A673 (cell line): ENCODE measurements at regions not wholly inside any gene's neighbourhood (a gene's known extent, or its start where the extent isn't known, plus 50 kb on each side); places are given as distances from the start of the nearest gene placed in this dataset.
A peak's percentile ranks its signal among the peaks of the same experiment; 100 is the strongest.

Source experiments
- BruUV-seq: library from RNA; stranded (reverse); fragments of 400-500 nt; replicated peaks from 2 replicates; lab custom pipeline; 2021; lab: Mats Ljungman, UMichigan
- CTCF ChIA-PET: fragments of 300-600 bp; sonication (Branson Sonifier 250); formaldehyde crosslinking; loops from one replicate; lab custom pipeline; 2022; ENCODE audit warnings: antibody characterized with exemption; lab: Charles Lee
- POLR2A ChIA-PET: fragments of 300-600 bp; sonication (Branson Sonifier 250); formaldehyde crosslinking; loops from one replicate; lab custom pipeline; 2022; ENCODE audit warnings: antibody characterized with exemption; ENCODE audit not compliant: low non-redundant PET; lab: Charles Lee
- DNase-seq: peaks from one replicate; pipeline ENCODE4 v3.0.0-alpha.2; 2015; ENCODE audit warnings: low spot score
- H3K27ac ChIP-seq: fragments of 200-600 bp; sonication (generic); 2 replicates; pipeline ENCODE4 v1.5.1; 2016; ENCODE audit warnings: mixed run types, low read depth, mild to moderate bottlenecking, mixed read lengths, antibody characterized with exemption, low read length; ENCODE audit not compliant: poor library complexity, severe bottlenecking
- H3K27me3 ChIP-seq: fragments of 200-600 bp; sonication (generic); replicated peaks from 2 replicates; pipeline ENCODE4 v1.6.1; 2017; ENCODE audit warnings: mixed run types, low read depth, mild to moderate bottlenecking, mixed read lengths, antibody characterized with exemption, low read length; ENCODE audit not compliant: insufficient read depth, poor library complexity
- H3K36me3 ChIP-seq: fragments of 200-600 bp; sonication (generic); 2 replicates; pipeline ENCODE4 v1.6.1; 2016; ENCODE audit warnings: mixed run types, mild to moderate bottlenecking, mixed read lengths, antibody characterized with exemption, low read length; ENCODE audit not compliant: insufficient read depth, poor library complexity, severe bottlenecking
- H3K4me1 ChIP-seq: fragments of 200-600 bp; sonication (generic); 2 replicates; pipeline ENCODE4 v1.6.1; 2017; ENCODE audit warnings: mixed run types, mild to moderate bottlenecking, mixed read lengths, antibody characterized with exemption, low read length; ENCODE audit not compliant: insufficient read depth, poor library complexity, severe bottlenecking
- H3K4me3 ChIP-seq: fragments of 200-600 bp; sonication (generic); 2 replicates; pipeline ENCODE4 v1.5.1; 2016; ENCODE audit warnings: low read depth, mixed run types, mild to moderate bottlenecking, mixed read lengths, low read length; ENCODE audit not compliant: poor library complexity, severe bottlenecking
- H3K9me3 ChIP-seq: fragments of 200-600 bp; sonication (generic); 2 replicates; pipeline ENCODE4 v1.6.1; 2016; ENCODE audit warnings: mixed run types, low read depth, mild to moderate bottlenecking, mixed read lengths, antibody characterized with exemption, low read length; ENCODE audit not compliant: poor library complexity, severe bottlenecking
- CTCF ChIP-seq: fragments of 300-800, 200-600 bp; sonication (generic); conservative IDR thresholded peaks from 2 replicates; pipeline ENCODE4 v1.5.1; 2017; ENCODE audit warnings: low read depth, mild to moderate bottlenecking, antibody characterized with exemption, low read length, moderate library complexity, mixed read lengths
- EZH2 ChIP-seq: fragments of 200-600 bp; sonication (generic); IDR thresholded peaks from 2 replicates; pipeline ENCODE4 v1.6.1; 2017; ENCODE audit warnings: borderline replicate concordance, low read depth, mild to moderate bottlenecking, mixed read lengths, antibody characterized with exemption, low read length; ENCODE audit not compliant: poor library complexity, severe bottlenecking
- intact Hi-C: fragments of 100-400 bp; cut with micrococcal nuclease; formaldehyde crosslinking; loops from one replicate; pipeline ENCODE4 v1.10.0; 2022; ENCODE audit not compliant: unreplicated experiment

DNA sequence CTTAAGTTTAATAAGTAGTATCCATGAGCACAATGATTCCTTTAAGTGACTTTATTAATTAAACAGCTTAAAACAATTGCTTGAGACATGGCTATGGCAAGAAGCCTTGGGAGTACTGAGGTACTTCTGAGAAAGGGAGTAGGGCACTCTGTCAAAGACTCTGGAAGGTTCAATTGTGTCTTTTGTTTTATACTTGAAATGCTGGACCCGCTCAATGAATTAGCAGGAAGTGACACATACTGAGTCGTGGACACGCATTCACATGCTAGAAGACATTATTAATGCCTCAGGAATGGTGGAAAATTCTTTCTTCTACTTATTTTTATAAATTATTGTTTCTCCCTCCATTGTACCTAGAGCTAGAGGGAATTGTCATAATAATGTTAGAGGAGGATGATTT is 347.3 kb upstream of the ZNF608 start:
- intact Hi-C loops, result no loop called here
- no peaks in the 10 kb centered on the region for H3K27me3 ChIP-seq
- no TSS peak for BruUV-seq
- H3K36me3 ChIP-seq, result no peaks in the 10 kb centered on the region
- POLR2A ChIA-PET, result no interaction called here
- no peaks in the 10 kb centered on the region for H3K9me3 ChIP-seq
- CTCF ChIA-PET, result no interaction called here
- DNase-seq, result peak; percentile 18
- no peaks in the 10 kb centered on the region for H3K4me1 ChIP-seq
- H3K27ac ChIP-seq, result no peak overlapping the region
- no peak overlapping the region for H3K4me3 ChIP-seq
- TF ChIP-seq CTCF, result no peak
- TF ChIP-seq EZH2, result no peak

DNA sequence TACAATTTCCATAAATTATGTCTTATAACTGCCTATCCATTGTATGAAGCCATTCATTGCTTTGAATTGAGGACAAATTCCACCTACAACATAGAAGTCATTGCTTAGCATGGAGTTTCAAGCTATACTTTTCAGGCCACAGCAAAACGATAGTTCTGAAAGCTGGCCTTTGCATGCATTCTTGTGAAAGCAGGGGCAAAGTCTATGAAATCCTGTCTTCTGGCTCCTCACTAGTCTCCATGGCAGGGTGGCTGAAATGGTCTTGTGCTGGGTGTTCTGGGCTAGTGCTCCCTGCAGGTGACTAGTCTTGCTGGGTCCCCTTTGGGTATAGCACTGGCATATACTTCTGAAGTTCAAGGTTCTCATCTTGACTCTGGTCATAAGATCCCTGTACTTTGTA is 353.9 kb upstream of the ZNF608 start:
- Histone ChIP-seq H3K4me1 (no peaks in the 10 kb centered on the region), H3K36me3 (no peaks in the 10 kb centered on the region), H3K27me3 (no peaks in the 10 kb centered on the region), H3K9me3 (no peaks in the 10 kb centered on the region), H3K27ac (no peak overlapping the region), H3K4me3 (no peak overlapping the region)
- ChIA-PET POLR2A (no interaction called here), CTCF (no interaction called here)
- DNase-seq, result no peak
- intact Hi-C loops, result no loop called here
- TF ChIP-seq CTCF (no peak), EZH2 (no peak)
- no TSS peak for BruUV-seq

DNA sequence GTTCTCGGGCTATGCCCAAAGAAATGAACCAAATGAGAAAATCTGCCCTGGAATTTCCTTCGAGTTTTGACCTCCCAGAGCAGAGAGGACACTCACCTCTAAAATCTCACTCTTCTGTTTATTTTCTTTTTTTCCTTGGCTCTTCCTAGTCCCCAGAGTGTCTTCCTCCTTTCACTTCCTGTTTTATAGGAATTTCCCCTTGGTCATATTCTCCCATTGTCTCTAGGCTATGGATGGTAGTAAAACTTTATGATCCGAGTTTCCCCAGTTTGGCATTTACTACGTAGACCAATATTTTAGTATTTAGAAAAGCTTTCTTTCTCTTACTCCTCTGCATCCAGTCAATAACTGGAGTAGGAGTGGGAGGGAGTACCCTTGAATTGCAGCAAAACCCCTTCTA is 354.5 kb upstream of the ZNF608 start:
- H3K27me3 ChIP-seq, result no peaks in the 10 kb centered on the region
- H3K36me3 ChIP-seq, result no peaks in the 10 kb centered on the region
- H3K4me1 ChIP-seq, result no peaks in the 10 kb centered on the region
- CTCF ChIA-PET, result no interaction called here
- no peaks in the 10 kb centered on the region for H3K9me3 ChIP-seq
- H3K27ac ChIP-seq, result no peak overlapping the region
- no TSS peak for BruUV-seq
- no peak overlapping the region for H3K4me3 ChIP-seq
- POLR2A ChIA-PET, result no interaction called here
- TF ChIP-seq EZH2, result no peak
- no peak for TF ChIP-seq CTCF
- peak; percentile 18 for DNase-seq
- intact Hi-C loops, result no loop called here
